T-helper 2 cell treated with Interferon-gamma antibody and Interleukin-4, amounts not matched to agents 100 ng/mL and 5 ng/mL, for 36 hours (primary cell): ENCODE measurements at regions not wholly inside any gene's neighbourhood (a gene's known extent, or its start where the extent isn't known, plus 50 kb on each side); places are given as distances from the start of the nearest gene placed in this dataset.
"Not testable (repeated sequence)": the region's sequence is repeated elsewhere in the genome, so short reads cannot be mapped to it uniquely, and the experiment has no call there.

Experiments
- intact Hi-C: fragments of 100-400 bp; cut with micrococcal nuclease; formaldehyde crosslinking; loops from one replicate; pipeline ENCODE4 v1.15.1; 2023

DNA sequence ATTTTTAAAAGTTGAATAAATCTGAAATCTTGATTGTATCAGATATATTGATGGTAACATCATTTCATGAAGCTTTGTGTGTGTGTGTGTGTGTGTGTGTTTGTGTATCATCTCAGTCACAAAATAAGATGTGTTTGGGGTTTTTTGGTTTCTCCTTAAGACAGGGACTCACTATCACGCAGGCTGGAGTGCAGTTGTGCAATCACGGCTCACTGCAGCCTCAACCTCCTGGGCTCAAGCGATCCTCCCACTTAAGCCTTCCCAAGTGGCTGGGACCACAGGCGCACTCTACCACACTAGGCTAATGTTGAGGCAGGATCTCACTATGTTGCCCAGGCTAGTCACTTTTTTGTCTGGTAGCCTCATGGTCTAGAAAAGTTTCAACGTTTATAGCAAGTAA is 83.4 kb upstream of the DMRT1 start:
- intact Hi-C loops = no loop called here

DNA sequence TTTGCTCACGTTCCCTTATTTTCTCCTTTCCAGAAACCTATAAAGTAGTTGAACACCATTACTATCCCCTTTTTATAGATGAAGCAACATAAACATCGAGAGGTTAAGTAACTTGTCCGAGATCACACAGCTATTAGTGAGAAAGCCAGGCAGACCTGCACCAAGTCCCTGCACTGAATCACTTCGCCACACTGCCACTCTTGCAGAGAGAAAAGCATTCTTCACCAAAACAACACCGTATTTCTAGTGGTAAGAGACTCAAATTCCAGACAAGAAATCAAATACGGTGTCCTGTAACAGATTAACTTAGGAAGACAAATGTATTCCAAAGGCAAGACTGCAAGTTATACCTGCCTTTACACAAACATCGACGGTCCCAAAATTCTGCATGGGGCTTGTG is 82.0 kb upstream of the DMRT1 start:
- intact Hi-C loops = no loop called here

DNA sequence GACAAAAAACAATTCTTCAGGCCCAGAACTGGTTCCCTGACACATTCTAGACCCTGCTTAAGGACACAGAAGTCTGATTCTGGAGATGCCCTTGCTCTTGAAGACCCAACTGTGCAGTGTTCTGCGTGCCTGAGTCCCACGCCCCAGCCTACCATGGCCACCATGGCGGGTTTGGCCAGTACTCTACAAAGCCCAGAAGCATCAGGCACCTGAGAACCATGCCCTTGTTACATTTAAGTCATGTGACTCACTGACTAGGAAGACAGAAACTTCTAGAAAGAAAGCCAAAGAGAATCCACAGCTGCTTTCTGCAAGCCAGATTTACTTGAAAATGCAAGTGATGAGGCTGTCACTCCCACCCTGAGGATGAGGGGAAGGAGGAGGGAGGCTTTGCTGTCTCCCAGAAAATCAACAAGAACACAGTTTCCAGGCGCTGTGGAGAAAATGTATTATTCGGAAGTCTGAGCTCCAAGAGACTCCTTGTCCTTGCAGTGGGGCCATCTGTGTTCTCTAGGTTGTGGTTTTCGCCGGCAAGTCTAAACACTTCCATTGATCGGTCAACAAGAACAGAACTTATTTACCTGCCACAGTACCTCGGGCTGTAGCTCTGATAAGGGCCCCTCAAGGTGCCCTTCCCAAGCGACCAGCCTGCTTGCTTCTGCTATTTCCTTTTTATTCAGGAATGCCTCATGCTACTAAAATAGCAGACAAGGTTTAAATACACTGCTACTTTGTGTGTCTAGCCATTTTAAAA is 81.3 kb upstream of the DMRT1 start:
- intact Hi-C loops = no loop called here

DNA sequence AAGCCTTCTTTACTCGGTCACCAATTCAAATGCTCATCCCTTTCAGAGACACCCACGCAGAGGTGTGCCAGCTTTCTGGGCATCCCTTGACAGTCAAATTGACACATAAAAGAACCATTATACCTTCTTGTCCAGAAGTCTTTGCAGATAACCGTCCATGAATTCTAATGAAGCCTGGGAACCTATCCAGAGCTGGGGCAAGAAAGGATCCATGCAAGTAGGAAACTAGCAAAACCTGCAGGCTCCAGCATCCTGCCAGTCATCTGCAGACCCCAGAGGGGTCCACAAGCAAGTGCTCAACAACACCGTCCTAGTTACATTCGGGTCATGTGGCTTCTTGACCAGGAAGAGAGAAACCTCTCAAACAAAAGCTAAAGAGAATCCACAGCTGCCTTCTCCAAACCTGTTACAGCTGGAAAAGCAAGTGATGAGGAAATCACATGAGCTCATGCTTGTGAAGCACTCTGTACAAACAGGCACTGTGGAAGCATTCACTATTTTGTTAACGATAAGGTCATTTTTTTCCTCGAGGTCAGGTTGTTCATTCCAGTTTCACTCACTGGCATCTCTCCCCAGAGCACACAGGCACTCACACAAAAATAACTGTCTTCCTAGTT is 80.2 kb upstream of the DMRT1 start:
- intact Hi-C loops = no loop called here

DNA sequence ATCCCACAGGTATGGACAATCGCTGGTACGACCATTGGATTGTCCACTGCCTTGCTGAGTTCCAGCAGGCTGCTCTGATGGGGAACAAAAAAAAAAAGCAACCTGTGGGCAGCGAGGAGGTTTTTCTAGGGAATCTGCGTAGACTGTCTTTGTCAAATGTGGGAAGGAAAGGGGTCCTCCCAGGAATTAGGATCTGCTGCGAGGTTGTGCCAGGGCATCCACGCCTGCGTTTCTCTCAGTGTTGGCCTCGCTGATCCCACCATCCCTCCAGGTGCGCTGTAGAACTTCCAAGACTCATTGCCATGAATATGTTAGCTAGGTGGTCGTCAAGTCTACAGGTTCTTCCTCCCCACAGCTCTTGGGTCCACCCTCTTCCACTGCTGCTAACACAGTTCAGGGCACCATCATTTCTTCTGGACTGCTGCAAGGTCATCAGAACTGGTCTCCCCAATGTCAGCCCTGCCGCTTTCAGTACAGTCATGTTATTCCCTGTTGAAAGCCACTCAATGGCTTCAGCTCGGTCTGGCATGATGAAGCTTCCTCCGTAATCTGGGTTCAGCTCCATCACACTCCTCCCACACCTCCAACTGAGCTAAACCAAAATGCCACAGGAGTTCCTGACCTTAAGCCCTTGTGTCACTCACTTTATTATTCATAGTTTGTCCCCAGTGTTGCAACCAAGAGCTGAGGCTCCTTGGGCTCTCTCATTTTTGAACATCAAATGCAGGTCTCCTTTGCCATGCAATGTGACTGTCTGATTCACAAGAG is 79.5 kb upstream of the DMRT1 start:
- intact Hi-C loops = no loop called here

DNA sequence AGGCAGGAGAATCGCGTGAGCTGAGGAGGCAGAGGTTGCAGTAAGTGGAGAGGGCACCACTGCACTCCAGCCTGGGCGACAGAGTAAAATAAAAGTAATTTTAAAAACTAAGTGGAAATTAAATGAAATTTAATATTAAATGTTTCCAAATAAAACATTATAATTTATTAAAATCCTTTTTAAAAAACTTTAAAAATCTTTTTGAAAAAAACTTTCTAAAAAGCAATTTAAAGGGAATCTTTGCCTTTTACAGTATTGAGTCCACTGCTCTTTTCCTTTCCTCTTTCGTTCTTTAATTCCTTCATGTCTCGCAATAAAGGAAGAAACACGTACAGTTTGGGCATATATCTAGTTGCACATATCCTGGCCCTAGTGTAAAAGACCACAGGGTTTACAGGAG is 77.8 kb upstream of the DMRT1 start:
- intact Hi-C loops = loop anchor here (1.0 kb wide), 1 partner anchor 150 kb away; no protein-coding TSS in a partner anchor

DNA sequence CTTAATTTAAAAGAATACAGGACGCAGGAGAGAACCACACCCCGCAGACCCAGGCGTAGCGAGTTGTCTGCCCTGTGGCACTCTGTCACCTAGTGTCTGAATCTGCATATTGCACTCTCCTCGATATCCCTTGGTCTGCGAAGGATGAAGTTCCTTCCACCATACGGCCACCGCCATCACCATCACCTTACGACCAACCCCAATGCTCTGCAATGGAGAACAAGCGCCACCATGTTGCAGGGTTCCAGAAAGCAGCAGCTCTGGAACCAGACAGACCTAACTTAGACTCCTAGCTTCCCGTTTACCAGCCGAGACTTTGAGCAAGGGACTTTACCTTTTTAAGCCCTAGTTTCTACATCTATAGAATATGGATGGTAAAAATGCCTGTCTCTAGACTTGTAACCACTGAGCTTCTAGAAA is 77.4 kb upstream of the DMRT1 start:
- intact Hi-C loops = loop anchor here (1.0 kb wide), 1 partner anchor 151 kb away; no protein-coding TSS in a partner anchor

DNA sequence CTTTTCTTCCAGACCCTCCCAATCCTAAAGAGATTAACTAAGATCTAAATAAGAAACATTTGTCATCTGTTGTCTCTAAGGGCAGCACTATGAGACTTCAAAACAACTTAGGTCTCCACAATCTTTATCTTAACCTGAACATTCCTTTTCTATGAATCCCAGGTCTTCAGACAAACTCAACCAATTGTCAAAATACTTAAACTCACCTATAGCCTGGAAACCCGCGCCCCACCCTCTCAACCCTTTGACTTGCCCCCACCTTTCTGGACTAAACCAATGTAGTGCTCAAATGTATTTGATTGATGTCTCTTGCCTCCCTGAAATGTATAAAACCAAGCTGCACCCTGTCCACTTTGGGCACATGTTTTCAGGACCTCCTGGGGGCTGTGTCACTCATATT is 76.5 kb upstream of the DMRT1 start:
- intact Hi-C loops = loop anchor here (1.0 kb wide), 1 partner anchor 152 kb away; no protein-coding TSS in a partner anchor

DNA sequence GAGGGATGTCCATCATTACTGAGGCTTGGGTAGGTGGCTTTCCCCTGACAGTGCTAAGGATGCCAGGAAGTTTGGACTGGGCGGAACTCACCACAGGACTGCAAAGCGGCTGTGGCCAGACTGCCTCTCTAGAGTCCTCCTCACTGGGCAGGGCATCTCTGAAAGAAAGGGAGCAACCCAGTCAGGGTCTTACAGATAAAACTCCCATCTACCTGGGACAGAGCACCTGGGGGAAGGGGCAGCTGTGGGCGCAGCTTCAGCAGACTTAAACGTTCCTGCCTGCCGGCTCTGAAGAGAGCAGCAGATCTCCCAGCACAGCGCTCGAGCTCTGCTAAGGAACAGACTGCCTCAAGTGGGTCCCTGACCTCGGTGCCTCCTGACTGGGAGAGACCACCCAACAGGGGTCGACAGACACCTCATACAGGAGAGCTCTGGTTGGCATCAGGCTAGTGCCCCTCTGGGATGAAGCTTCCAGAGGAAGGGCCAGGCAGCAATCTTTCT is 74.4 kb upstream of the DMRT1 start:
- intact Hi-C loops = not testable (repeated sequence)

DNA sequence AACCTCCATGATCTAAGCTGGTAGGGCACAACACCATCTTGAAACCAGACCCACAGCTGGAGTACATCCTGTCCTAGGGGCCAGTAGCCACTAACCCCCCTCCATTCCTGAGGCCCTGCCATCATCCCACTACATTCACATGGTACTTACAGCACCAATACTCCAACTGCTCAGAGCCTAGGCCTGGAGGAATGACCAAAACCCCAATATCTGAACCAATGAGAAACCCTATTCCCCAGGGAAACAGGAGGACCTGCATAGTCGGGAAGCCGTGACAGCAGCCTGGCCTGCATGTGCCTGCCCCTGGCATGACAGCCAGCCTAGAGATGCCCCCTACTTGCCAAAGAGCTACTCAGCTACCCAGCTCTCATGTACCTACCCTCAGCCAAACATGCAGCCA is 65.4 kb upstream of the DMRT1 start:
- intact Hi-C loops = no loop called here

DNA sequence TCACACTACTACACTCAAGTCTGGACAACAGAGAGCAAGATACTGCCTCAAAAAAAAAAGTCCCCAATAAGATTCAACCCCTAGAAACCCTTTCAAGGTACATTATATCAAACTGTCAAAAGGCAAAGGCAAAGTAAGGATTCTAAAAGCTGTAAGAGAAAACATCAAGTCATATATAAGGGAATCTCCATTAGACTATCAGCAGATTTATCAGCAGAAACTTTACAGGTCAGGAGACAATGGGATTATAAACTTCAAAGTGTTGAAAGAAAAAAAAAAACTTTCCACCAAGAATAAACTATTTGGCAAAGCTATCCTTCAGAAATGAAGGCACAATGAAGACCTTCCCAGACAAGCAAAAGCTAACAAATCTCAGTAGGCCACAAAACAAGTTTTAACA is 63.5 kb upstream of the DMRT1 start:
- intact Hi-C loops = no loop called here

DNA sequence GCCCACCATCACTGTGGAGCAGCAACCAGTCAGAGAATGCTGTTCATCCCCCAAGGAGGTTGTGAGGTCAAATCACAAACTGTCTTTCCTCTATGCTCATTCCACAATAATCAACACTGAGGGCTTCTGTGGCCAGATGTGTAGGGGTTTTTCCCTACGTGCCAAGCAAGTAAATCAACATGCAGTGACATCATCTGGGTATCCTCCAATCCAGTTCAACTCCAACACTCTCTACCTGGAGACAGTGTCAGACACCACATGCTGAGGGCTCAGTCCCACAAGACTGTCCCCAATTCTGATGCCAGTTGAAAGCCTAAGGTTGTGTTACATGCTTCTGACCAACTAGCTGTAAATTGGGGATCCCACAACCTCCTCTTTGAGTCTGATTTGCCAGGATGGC is 57.3 kb upstream of the DMRT1 start:
- intact Hi-C loops = no loop called here

DNA sequence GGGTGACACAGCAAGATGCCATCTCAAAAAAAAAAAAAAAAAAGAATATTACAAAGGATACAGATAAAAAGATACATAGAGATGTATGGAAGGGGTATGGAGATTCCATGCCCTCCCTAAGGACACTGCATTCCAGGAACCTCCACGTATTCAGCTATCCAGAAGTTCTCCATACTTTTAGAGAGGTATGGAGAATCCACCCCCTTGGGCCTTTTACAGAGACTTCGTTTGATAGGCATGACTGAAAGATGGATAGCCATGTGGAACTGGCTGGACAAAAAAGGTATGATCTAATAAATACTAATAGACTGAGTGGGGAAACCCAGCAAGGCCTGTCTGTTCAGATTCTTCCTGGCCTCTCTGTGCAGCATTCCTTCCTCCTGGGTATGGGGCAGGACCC is 56.6 kb upstream of the DMRT1 start:
- intact Hi-C loops = no loop called here

DNA sequence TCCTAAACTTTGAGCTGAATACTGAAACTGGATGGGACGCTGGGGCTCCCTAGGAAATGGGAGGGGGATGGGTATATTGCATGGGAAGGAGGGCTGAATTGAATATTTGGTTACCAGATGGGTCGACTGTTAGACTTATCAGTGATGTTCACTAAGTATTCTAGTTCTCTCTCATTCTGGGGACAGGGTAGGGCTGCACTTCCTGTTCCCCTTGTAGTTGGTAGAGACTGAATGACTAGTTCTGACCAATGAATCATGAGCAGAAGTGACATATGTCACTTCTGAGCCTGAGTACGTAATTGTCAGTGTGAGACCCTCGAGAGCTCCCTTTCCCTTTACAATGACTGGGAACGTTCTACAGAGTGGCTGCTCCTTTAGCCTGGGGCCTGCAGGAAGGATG is 55.5 kb upstream of the DMRT1 start:
- intact Hi-C loops = no loop called here

DNA sequence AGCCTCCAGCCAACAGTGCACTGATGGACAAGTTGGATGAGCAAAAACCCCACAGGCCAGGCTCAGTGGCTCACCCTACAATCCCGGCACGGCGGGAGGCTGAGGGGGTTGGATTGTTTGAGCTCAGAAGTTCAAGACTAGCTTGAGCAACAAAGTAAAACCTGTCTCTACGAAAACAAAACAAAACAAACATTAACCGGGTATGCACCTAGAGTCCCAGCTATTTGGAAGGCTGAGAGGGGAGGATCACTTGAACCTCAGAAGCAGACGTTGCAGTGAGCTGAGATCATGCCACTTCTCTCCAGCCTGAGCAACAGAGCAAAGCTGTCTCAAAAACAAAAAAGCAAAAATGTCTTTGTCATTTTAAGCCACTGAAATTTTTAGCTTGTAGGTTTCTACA is 55.1 kb upstream of the DMRT1 start:
- intact Hi-C loops = no loop called here

DNA sequence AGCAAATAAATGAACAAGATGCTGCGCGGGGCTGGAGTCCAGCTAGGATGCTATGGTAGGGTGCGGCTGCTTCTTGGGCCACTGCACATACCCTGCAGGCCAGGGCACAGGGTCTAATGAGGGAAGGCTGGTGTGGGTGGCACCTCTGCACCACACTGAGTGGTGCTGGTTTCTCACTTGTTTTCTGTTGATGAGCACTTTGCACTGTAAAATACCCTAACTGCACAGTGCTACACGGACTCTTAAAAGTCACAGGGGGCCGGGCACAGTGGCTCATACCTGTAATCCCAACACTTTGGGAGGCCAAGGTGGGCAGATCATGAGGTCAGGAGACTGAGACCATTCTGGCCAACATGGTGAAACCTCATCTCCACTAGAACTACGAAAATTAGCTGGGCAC is 52.7 kb upstream of the DMRT1 start:
- intact Hi-C loops = no loop called here
